ENCODE measurements at regions not wholly inside any gene's neighbourhood (a gene's known extent, or its start where the extent isn't known, plus 50 kb on each side); places are given as distances from the start of the nearest gene placed in this dataset.

GRCh38 chr12:60704171-60704914 lies 1108.5 kb downstream of the SLC16A7 start:
- H3K36me3 Mint-ChIP-seq = no peaks in the 10 kb centered on the region
- no CpG with 5 or more reads among the region's 4 CpGs for WGBS (ENCODE audit: insufficient coverage)

GRCh38 chr12:60710246-60710645 lies 1114.4 kb downstream of the SLC16A7 start:
- H2AFZ ChIP-seq (ENCODE audit: insufficient read depth, low read depth, low read length, poor library complexity, severe bottlenecking) = no peak overlapping the region
- no peaks in the 10 kb centered on the region for H3K4me1 ChIP-seq (ENCODE audit: control insufficient read depth in 1 of 2, insufficient read depth in 2 of 2, low read length in 2 of 2)
- Mint-ChIP-seq H3K36me3 (no peaks in the 10 kb centered on the region), H3K4me3 (no peak overlapping the region), H3K27me3 (ENCODE audit: low read depth in 3 of 3) (peaks cover 0 to 1% (median 0%) of the 10 kb centered on the region in 3 donors), H3K9me3 (peaks cover 4 to 20% (median 8%) of the 10 kb centered on the region in 7 donors), H3K4me1 (no peaks in the 10 kb centered on the region), H3K27ac (no peak overlapping the region)
- H3K4me3 ChIP-seq (replicated peaks in 1 of 3; ENCODE audit: low read depth in 2 of 3, low read length in 3 of 3) = no peak overlapping the region
- H4K20me1 ChIP-seq (ENCODE audit: insufficient read depth, low read length) = no peaks in the 10 kb centered on the region
- no peaks in the 10 kb centered on the region for H3K79me2 ChIP-seq (ENCODE audit: insufficient read depth, low read length)
- no peak for DNase-seq
- no peak overlapping the region for H3K9ac ChIP-seq (ENCODE audit: insufficient read depth, low read length, poor library complexity, severe bottlenecking)
- H3K9me3 ChIP-seq (replicated peaks in 1 of 2; ENCODE audit: control insufficient read depth in 1 of 2, insufficient read depth in 1 of 2, low read length in 2 of 2) = peaks cover 3 to 8% of the 10 kb centered on the region in 2 donors
- no peak overlapping the region for H3K4me2 ChIP-seq (replicated peaks; ENCODE audit: extremely low read depth, low read length, poor library complexity, severe bottlenecking)
- intact Hi-C loops (cut with micrococcal nuclease) = no loop called here
- TF ChIP-seq CTCF (IDR thresholded peaks at IDR 0.05) = no peak
- H3K27me3 ChIP-seq (ENCODE audit: control insufficient read depth in 2 of 2, insufficient read depth in 2 of 2, low read length in 2 of 2) = no peaks in the 10 kb centered on the region
- no peak overlapping the region for H3K27ac ChIP-seq (ENCODE audit: low read depth in 1 of 2, low read length in 2 of 2)
- no CpG with 5 or more reads among the region's 1 CpG for WGBS (ENCODE audit: insufficient coverage)
- no peaks in the 10 kb centered on the region for H3K36me3 ChIP-seq (replicated peaks in 1 of 2; ENCODE audit: control insufficient read depth in 1 of 2, insufficient read depth in 2 of 2, low read length in 2 of 2)

More at GRCh38 chr12:60704171-60704914, 1108.5 kb downstream of the SLC16A7 start:
- Histone ChIP-seq H3K27ac (ENCODE audit: low read depth in 1 of 2, low read length in 2 of 2) (no peak overlapping the region), H2AFZ (ENCODE audit: insufficient read depth, low read depth, low read length, poor library complexity, severe bottlenecking) (no peak overlapping the region), H3K4me2 (replicated peaks; ENCODE audit: extremely low read depth, low read length, poor library complexity, severe bottlenecking) (no peak overlapping the region), H3K4me1 (ENCODE audit: control insufficient read depth in 1 of 2, insufficient read depth in 2 of 2, low read length in 2 of 2) (no peaks in the 10 kb centered on the region), H3K9ac (ENCODE audit: insufficient read depth, low read length, poor library complexity, severe bottlenecking) (no peak overlapping the region), H3K79me2 (ENCODE audit: insufficient read depth, low read length) (no peaks in the 10 kb centered on the region), H3K36me3 (replicated peaks in 1 of 2; ENCODE audit: control insufficient read depth in 1 of 2, insufficient read depth in 2 of 2, low read length in 2 of 2) (no peaks in the 10 kb centered on the region), H4K20me1 (ENCODE audit: insufficient read depth, low read length) (no peaks in the 10 kb centered on the region), H3K27me3 (ENCODE audit: control insufficient read depth in 2 of 2, insufficient read depth in 2 of 2, low read length in 2 of 2) (no peaks in the 10 kb centered on the region), H3K9me3 (replicated peaks in 1 of 2; ENCODE audit: control insufficient read depth in 1 of 2, insufficient read depth in 1 of 2, low read length in 2 of 2) (no peaks in the 10 kb centered on the region), H3K4me3 (replicated peaks in 1 of 3; ENCODE audit: low read depth in 2 of 3, low read length in 3 of 3) (no peak overlapping the region)
- TF ChIP-seq CTCF (IDR thresholded peaks at IDR 0.05) = no peak
- no peak for DNase-seq
- Mint-ChIP-seq H3K4me1 (no peaks in the 10 kb centered on the region), H3K9me3 (peaks cover 1 to 28% (median 6%) of the 10 kb centered on the region in 7 donors), H3K4me3 (no peak overlapping the region), H3K27ac (no peak overlapping the region), H3K27me3 (ENCODE audit: low read depth in 3 of 3) (no peaks in the 10 kb centered on the region)
- intact Hi-C loops (cut with micrococcal nuclease) = no loop called here

All from CD14-positive monocyte (primary cell).